Osteocyte (in vitro differentiated cells): ENCODE measurements at regions not wholly inside any gene's neighbourhood (a gene's known extent, or its start where the extent isn't known, plus 50 kb on each side); places are given as distances from the start of the nearest gene placed in this dataset.

Source experiments
- DNase-seq: peaks from one replicate; pipeline ENCODE4 v3.0.0; 2021; ENCODE audit warnings: mixed read lengths; ENCODE audit not compliant: unreplicated experiment; ENCODE audit errors: extremely low spot score
- H3K27ac Mint-ChIP-seq: one replicate; pipeline ENCODE4 v1.8.0; 2021; ENCODE audit warnings: mild to moderate bottlenecking, mixed read lengths; ENCODE audit not compliant: unreplicated experiment
- H3K27me3 Mint-ChIP-seq: one replicate; pipeline ENCODE4 v1.8.0; 2021; ENCODE audit warnings: mixed read lengths; ENCODE audit not compliant: unreplicated experiment
- H3K36me3 Mint-ChIP-seq: one replicate; pipeline ENCODE4 v1.8.0; 2021; ENCODE audit warnings: mixed read lengths; ENCODE audit not compliant: unreplicated experiment
- H3K4me1 Mint-ChIP-seq: one replicate; pipeline ENCODE4 v1.8.0; 2021; ENCODE audit warnings: mixed read lengths; ENCODE audit not compliant: unreplicated experiment
- H3K4me3 Mint-ChIP-seq: one replicate; pipeline ENCODE4 v1.8.0; 2021; ENCODE audit warnings: mild to moderate bottlenecking, moderate library complexity, mixed read lengths; ENCODE audit not compliant: unreplicated experiment
- H3K9me3 Mint-ChIP-seq: one replicate; pipeline ENCODE4 v1.8.0; 2021; ENCODE audit warnings: mixed read lengths; ENCODE audit not compliant: unreplicated experiment
- CTCF ChIP-seq: fragments of 200-600 bp; sonication (generic); IDR thresholded peaks from 2 replicates; pipeline ENCODE4 v1.5.0; 2021; ENCODE audit warnings: antibody characterized with exemption, mild to moderate bottlenecking, moderate library complexity

- TF ChIP-seq CTCF, result no peak
- H3K36me3 Mint-ChIP-seq, result no peaks in the 10 kb centered on the region
- H3K4me1 Mint-ChIP-seq, result peaks cover 4% of the 10 kb centered on the region
- DNase-seq, result no peak
- no peak overlapping the region for H3K4me3 Mint-ChIP-seq
- H3K9me3 Mint-ChIP-seq, result no peaks in the 10 kb centered on the region
- no peak overlapping the region for H3K27ac Mint-ChIP-seq
- peaks cover 34% of the 10 kb centered on the region for H3K27me3 Mint-ChIP-seq
Measured at GRCh38 chr2:19556648-19557047, 198.2 kb upstream of the OSR1 start.

DNA sequence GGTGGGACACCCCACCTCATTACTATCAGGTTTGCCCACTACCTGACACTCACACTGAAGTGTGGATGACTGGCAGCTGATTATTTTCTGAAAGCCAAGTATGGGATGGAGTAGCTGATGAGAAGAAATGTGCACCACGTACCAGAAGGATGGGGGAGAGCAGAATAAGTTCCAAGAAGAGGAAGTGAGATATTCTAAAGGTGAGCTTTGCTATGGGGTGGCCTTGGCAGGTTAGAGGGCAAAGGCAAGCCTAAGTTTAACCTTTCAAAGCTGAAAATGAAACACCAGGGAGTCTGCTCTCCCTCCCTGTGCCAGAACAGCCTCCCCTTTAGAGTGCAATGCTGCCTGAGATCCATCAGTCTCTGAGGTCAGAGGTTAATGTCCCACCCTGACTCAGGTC, 196.1 kb upstream of the OSR1 start:
- Mint-ChIP-seq H3K9me3 (no peaks in the 10 kb centered on the region), H3K27ac (no peak overlapping the region), H3K36me3 (no peaks in the 10 kb centered on the region), H3K4me1 (peaks cover 8% of the 10 kb centered on the region), H3K27me3 (peaks cover 37% of the 10 kb centered on the region), H3K4me3 (no peak overlapping the region)
- TF ChIP-seq CTCF, result no peak
- no peak for DNase-seq

- no peak for TF ChIP-seq CTCF
- H3K36me3 Mint-ChIP-seq, result no peaks in the 10 kb centered on the region
- no peak overlapping the region for H3K4me3 Mint-ChIP-seq
- H3K9me3 Mint-ChIP-seq, result no peaks in the 10 kb centered on the region
- no peak for DNase-seq
- H3K4me1 Mint-ChIP-seq, result peaks cover 8% of the 10 kb centered on the region
- no peak overlapping the region for H3K27ac Mint-ChIP-seq
- peaks cover 33% of the 10 kb centered on the region for H3K27me3 Mint-ChIP-seq
Measured at GRCh38 chr2:19552270-19552669, 193.8 kb upstream of the OSR1 start.

GRCh38 chr2:19550750-19551149, 192.3 kb upstream of the OSR1 start:
- no peaks in the 10 kb centered on the region for H3K9me3 Mint-ChIP-seq
- TF ChIP-seq CTCF, result no peak
- peaks cover 28% of the 10 kb centered on the region for H3K27me3 Mint-ChIP-seq
- H3K4me3 Mint-ChIP-seq, result no peak overlapping the region
- no peak for DNase-seq
- no peaks in the 10 kb centered on the region for H3K36me3 Mint-ChIP-seq
- H3K4me1 Mint-ChIP-seq, result peaks cover 8% of the 10 kb centered on the region
- H3K27ac Mint-ChIP-seq, result no peak overlapping the region

DNA sequence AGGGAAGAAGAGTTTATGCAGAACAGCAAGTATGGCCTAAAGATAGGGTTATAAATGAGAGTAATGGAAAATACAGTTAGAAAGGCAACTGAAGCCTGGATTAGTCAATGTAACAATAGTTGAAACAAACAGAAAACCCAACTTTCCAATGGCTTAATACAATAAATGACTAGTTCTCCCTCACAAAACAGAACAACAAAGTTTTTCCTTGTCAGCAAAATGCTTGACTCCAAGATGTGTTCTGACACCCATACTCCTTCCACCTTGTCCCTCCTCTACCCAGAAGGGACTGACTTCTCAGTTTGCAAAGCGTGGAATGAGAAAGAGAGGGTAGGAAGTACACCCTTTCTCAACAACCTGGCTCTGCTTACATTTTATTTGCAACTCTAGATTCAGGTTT, 191.4 kb upstream of the OSR1 start:
- peaks cover 28% of the 10 kb centered on the region for H3K27me3 Mint-ChIP-seq
- no peaks in the 10 kb centered on the region for H3K9me3 Mint-ChIP-seq
- H3K4me1 Mint-ChIP-seq, result peaks cover 8% of the 10 kb centered on the region
- H3K4me3 Mint-ChIP-seq, result no peak overlapping the region
- no peak for TF ChIP-seq CTCF
- no peak for DNase-seq
- no peaks in the 10 kb centered on the region for H3K36me3 Mint-ChIP-seq
- no peak overlapping the region for H3K27ac Mint-ChIP-seq
